ENCODE measurements at regions not wholly inside any gene's neighbourhood (a gene's known extent, or its start where the extent isn't known, plus 50 kb on each side); places are given as distances from the start of the nearest gene placed in this dataset.

DNA sequence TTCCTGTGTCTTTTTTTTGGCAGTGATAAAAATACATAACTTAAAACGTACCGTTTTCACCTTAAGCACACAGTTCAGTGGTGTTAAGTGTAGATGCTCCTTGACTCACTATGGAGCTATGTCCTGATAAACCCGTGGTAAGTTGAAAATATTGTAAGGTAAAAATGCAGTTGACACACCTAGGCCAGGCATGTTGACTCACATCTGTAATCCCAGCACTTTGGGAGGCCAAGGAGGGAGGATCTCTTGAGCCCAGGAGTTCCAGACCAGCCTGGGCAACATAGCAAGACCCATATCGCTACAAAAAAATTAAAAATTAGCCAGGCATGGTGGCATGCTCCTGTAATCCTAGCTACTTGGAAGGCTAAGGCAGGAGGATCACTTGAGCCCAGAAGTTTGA, 73.6 kb upstream of the COG2 start:
- no peak overlapping the region for H3K14ac ChIP-seq (replicated peaks; ENCODE audit: low read depth, low read length)
- no peak overlapping the region for H2AK9ac ChIP-seq (replicated peaks; ENCODE audit: low read depth, low read length, poor library complexity)
- H2BK15ac ChIP-seq (ENCODE audit: low read depth, low read length): no peak overlapping the region
- DNase-seq (no peak), ATAC-seq (ENCODE audit: low read depth) (no peak)
- no peak overlapping the region for H3K4me2 ChIP-seq (ENCODE audit: low read depth, low read length)
- no peak overlapping the region for H4K5ac ChIP-seq (ENCODE audit: low read depth, low read length)
- no peaks in the 10 kb centered on the region for H3K9me3 ChIP-seq (ENCODE audit: control insufficient read depth, insufficient read depth, low read length)
- no CpG with 5 or more reads among the region's 4 CpGs for WGBS, 2 experiments (ENCODE audit: extremely low coverage in 2 of 2, insufficient read length in 1 of 2)
- H3K9me1 ChIP-seq (ENCODE audit: insufficient read depth, low read length): no peaks in the 10 kb centered on the region
- H3K18ac ChIP-seq (ENCODE audit: low read depth, low read length): no peak overlapping the region
- no peak overlapping the region for H2BK5ac ChIP-seq (ENCODE audit: low read depth, low read length, poor library complexity, severe bottlenecking)
- no peaks in the 10 kb centered on the region for H4K20me1 ChIP-seq (ENCODE audit: insufficient read depth, low read length)
- no peak overlapping the region for H2AFZ ChIP-seq (replicated peaks; ENCODE audit: low read length, poor library complexity)
- H3K36me3 ChIP-seq (ENCODE audit: control insufficient read depth, insufficient read depth, low read length): no peaks in the 10 kb centered on the region
- H3K4me1 ChIP-seq (ENCODE audit: control insufficient read depth, insufficient read depth, low read length): no peaks in the 10 kb centered on the region
- dilution Hi-C loops (cut with HindIII; ENCODE audit: low sequenced_read_pairs, unreplicated experiment) (no loop called here), in situ Hi-C loops (cut with MboI; ENCODE audit: low sequenced_read_pairs) (no loop called here), intact Hi-C loops (cut with micrococcal nuclease) (no loop called here)
- no peak overlapping the region for H4K91ac ChIP-seq (ENCODE audit: insufficient read depth, low read depth, low read length)
- no TSS peak for BruUV-seq (replicated peaks)
- H3K79me1 ChIP-seq (ENCODE audit: low read depth in 1 of 2, low read length in 2 of 2): no peaks in the 10 kb centered on the region
- no peak overlapping the region for H3K9ac ChIP-seq (ENCODE audit: low read depth, low read length)
- H3K56ac ChIP-seq (ENCODE audit: extremely low read depth, insufficient read depth, low read length): no peak overlapping the region
- POLR2A ChIA-PET (ENCODE audit: unreplicated experiment): no interaction called here
- no peak overlapping the region for H2BK20ac ChIP-seq (ENCODE audit: low read depth, low read length)
- no peak overlapping the region for H3K27ac ChIP-seq (ENCODE audit: insufficient read depth, low read length)
- no peak overlapping the region for H3K23ac ChIP-seq (ENCODE audit: low read depth, low read length)
- no peak overlapping the region for H2AK5ac ChIP-seq (ENCODE audit: low read depth, low read length)
- no peak overlapping the region for H3K4ac ChIP-seq (ENCODE audit: low read depth, low read length)
- H3K4me3 ChIP-seq (ENCODE audit: insufficient read depth, low read depth, low read length): no peak overlapping the region
- no peaks in the 10 kb centered on the region for H3K27me3 ChIP-seq (ENCODE audit: control insufficient read depth, insufficient read depth, low read length)
- H2BK120ac ChIP-seq (ENCODE audit: low read depth, low read length): no peak overlapping the region
- TF ChIP-seq NFE2L2 (IDR thresholded peaks at IDR 0.05; ENCODE audit: low read depth, low read length) (no peak), RCOR1 (IDR thresholded peaks at IDR 0.05; ENCODE audit: insufficient replicate concordance, low read length) (no peak), MAZ (IDR thresholded peaks at IDR 0.05; ENCODE audit: borderline replicate concordance, low read depth, low read length) (no peak), FOS (IDR thresholded peaks at IDR 0.05; ENCODE audit: low read depth, low read length) (no peak), BHLHE40 (IDR thresholded peaks at IDR 0.05; ENCODE audit: low read depth, low read length) (no peak), MXI1 (IDR thresholded peaks at IDR 0.05; ENCODE audit: borderline replicate concordance, low read depth, low read length) (no peak), RAD21 (IDR thresholded peaks at IDR 0.05; ENCODE audit: low read length) (no peak), MAFK (IDR thresholded peaks at IDR 0.05; ENCODE audit: low read depth, low read length) (no peak), RFX5 (IDR thresholded peaks at IDR 0.05; ENCODE audit: low read depth, low read length) (no peak), CEBPB (IDR thresholded peaks at IDR 0.05; ENCODE audit: low read depth, low read length) (no peak), CHD1 (IDR thresholded peaks at IDR 0.05; ENCODE audit: low read depth, low read length) (no peak), SMC3 (IDR thresholded peaks at IDR 0.05; ENCODE audit: low read depth, low read length) (no peak), POLR2A (IDR thresholded peaks at IDR 0.05; ENCODE audit: low read depth, low read length) (no peak)
- TF ChIP-seq, protein P1, sequence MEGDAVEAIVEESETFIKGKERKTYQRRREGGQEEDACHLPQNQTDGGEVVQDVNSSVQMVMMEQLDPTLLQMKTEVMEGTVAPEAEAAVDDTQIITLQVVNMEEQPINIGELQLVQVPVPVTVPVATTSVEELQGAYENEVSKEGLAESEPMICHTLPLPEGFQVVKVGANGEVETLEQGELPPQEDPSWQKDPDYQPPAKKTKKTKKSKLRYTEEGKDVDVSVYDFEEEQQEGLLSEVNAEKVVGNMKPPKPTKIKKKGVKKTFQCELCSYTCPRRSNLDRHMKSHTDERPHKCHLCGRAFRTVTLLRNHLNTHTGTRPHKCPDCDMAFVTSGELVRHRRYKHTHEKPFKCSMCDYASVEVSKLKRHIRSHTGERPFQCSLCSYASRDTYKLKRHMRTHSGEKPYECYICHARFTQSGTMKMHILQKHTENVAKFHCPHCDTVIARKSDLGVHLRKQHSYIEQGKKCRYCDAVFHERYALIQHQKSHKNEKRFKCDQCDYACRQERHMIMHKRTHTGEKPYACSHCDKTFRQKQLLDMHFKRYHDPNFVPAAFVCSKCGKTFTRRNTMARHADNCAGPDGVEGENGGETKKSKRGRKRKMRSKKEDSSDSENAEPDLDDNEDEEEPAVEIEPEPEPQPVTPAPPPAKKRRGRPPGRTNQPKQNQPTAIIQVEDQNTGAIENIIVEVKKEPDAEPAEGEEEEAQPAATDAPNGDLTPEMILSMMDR (conservative IDR thresholded peaks at IDR 0.05; ENCODE audit: low read depth, low read length): no peak
- TF ChIP-seq, protein P2, sequence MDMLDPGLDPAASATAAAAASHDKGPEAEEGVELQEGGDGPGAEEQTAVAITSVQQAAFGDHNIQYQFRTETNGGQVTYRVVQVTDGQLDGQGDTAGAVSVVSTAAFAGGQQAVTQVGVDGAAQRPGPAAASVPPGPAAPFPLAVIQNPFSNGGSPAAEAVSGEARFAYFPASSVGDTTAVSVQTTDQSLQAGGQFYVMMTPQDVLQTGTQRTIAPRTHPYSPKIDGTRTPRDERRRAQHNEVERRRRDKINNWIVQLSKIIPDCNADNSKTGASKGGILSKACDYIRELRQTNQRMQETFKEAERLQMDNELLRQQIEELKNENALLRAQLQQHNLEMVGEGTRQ (IDR thresholded peaks at IDR 0.05; ENCODE audit: low read depth, low read length): no peak
- TF ChIP-seq, protein P3, sequence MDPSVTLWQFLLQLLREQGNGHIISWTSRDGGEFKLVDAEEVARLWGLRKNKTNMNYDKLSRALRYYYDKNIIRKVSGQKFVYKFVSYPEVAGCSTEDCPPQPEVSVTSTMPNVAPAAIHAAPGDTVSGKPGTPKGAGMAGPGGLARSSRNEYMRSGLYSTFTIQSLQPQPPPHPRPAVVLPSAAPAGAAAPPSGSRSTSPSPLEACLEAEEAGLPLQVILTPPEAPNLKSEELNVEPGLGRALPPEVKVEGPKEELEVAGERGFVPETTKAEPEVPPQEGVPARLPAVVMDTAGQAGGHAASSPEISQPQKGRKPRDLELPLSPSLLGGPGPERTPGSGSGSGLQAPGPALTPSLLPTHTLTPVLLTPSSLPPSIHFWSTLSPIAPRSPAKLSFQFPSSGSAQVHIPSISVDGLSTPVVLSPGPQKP (IDR thresholded peaks at IDR 0.05; ENCODE audit: borderline replicate concordance, low read depth, low read length): no peak
- CTCF ChIA-PET: no interaction called here
- H4K8ac ChIP-seq (ENCODE audit: low read depth in 2 of 2, low read length in 2 of 2): no peak overlapping the region
